DMS153 (cell line): ENCODE measurements at regions not wholly inside any gene's neighbourhood (a gene's known extent, or its start where the extent isn't known, plus 50 kb on each side); places are given as distances from the start of the nearest gene placed in this dataset.

Experiments used
- DNase-seq: peaks from one replicate; lab custom pipeline; 2025; lab: John Stamatoyannopoulos, UW

DNA sequence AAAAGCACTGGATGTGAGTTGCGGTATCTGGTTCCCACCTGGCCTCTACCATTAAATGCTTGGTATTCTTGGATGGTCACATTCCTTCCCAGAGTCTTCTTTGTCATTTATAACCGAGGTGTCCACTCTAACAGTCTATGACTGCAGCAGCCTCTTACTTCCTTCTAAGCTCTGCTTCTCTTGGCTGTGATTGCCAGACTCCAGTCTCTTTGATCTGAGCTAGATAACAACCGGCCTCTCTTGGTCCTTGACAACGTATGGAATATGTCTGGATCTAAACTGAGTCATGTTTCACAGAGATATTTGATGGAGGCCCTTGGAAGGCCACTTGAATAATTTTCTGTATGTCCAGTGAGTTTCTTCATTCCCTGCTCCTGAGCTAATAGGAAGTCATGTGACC lies 141.6 kb upstream of the TENM4 start:
- DNase-seq: no peak

DNA sequence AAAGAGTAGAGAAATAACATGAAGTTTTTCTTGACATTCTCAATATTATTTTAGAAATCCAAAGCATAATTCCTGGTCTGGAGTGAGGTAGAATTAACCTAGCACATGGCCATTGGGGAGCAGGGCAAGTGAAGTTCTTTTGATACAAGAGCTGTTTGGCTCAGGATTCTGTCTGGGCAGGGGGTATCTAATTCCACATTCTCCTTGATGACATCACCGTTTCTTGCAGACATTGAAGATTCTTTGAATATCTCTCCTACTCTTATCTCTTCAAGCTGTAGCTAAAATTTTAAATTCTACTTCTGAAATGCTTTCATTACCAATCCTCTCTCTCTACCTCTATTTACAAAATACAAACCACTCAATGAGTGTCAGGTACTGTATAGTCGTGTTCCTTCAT lies 138.2 kb upstream of the TENM4 start:
- DNase-seq: no peak

DNA sequence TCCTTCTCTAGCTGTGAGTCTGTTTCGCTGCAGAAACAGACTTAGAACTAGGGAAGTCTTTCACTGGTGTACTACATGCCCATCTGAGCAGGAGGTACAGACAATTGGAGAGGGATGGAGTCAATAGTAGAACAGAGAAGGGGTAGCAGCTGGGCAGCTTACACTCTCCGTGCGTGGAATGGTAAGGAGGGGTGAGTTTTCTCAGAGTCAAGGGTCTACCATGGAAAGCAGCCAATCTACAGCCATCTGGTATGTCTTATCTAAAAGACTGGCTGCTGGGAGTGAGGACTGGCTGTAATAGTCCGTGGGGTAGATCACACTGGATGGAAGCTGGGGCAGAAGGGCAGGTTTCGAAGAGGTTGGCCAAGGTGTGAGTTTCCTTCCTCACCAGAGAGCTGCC lies 137.3 kb upstream of the TENM4 start:
- DNase-seq: no peak

- no peak for DNase-seq
Measured at GRCh38 chr11:79575701-79576100, 134.9 kb upstream of the TENM4 start.

GRCh38 chr11:79570104-79570503 lies 129.3 kb upstream of the TENM4 start:
- DNase-seq: no peak

DNA sequence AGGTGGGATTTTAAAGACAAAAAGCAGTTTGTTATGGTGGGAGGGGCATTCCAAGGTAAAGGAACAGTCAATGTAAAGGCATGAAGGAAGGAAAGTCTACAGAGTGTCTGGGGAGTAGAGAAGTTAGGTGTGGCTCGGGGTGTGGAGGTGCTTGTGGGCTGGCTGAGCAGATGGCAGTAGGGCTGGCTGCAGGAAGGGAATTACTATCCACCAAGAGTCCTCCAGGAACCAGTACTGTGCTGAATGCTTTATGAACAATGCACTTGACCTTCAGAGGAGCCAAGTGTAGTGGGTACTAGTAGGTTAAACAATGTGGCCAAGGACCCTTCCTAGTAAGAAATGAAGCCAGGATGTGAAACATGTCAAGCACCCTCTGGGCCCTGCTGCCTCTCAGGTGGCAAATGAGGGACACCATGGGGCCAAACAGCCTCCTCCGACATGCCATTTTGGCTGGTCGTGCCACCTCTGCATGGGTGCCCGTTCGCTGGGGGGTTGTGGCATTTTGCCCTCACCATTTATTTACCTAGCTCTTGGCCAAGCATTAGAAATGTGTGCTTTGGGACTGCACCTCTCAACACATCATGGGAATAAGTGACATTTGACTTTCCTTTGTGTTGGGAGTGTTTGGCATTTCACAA lies 123.6 kb upstream of the TENM4 start:
- no peak for DNase-seq

DNA sequence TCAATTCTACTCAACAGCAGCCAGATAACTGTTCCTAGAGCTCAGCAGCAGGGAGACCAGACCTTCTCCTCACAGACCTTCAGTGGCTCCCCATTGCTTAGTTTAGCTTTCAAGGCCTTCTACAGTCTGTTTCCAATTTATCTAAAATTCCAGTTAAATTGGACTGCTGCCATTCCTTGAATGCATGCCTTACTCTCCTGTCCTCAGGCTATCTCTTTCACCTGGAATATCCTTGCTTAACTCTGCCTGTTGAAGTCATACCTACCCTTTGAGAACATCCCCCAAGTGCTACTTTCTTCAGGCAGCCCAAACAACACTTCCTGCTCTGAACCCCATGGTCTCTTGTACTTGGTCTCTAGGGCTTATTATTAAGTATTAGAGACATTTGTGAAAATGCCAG lies 120.7 kb upstream of the TENM4 start:
- no peak for DNase-seq

- no peak for DNase-seq
Measured at GRCh38 chr11:79550809-79551208, 110.0 kb upstream of the TENM4 start.

DNA sequence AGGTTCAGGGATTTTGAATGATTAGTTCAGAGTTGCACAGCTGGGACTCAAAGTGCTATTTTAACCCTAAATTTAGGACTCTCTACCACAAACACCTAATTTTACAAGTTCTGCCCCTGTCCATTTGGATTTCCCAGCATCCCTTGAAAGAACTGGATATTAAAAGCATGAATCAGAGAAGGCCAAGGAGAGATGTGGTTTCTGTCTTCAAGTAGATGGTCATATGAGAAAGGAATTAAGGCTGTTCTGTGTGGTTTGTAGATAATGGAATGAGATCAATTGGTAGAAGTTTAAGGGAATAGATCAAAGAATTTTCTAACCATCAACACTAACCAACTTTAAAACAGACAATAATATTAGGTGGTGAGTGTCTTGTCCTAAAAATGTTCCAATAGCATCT lies 106.4 kb upstream of the TENM4 start:
- DNase-seq: no peak

- peak; percentile 8 for DNase-seq
Measured at GRCh38 chr11:79546351-79546750, 105.5 kb upstream of the TENM4 start.

GRCh38 chr11:79544361-79544760 lies 103.5 kb upstream of the TENM4 start:
- DNase-seq: no peak

DNA sequence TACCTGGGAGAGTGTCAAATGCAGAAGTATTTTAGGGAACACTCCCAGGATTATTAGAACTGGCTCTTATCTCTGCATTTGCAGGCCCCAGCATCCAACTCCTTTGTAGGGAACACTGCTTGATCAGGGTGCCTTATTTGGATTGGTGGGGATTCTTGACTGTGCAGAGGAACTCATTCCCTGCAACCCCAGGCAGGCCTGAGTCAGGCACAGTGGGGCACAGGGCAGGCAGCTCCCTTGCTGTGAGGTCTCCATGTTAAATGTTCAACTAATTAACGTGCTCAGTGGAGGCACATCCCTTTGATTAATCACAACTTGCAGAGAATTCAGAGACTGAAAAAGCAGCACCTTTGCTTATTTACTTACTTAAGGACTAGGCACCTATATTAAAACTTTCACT lies 102.3 kb upstream of the TENM4 start:
- no peak for DNase-seq

- no peak for DNase-seq
Measured at GRCh38 chr11:79541466-79541865, 100.6 kb upstream of the TENM4 start.

DNA sequence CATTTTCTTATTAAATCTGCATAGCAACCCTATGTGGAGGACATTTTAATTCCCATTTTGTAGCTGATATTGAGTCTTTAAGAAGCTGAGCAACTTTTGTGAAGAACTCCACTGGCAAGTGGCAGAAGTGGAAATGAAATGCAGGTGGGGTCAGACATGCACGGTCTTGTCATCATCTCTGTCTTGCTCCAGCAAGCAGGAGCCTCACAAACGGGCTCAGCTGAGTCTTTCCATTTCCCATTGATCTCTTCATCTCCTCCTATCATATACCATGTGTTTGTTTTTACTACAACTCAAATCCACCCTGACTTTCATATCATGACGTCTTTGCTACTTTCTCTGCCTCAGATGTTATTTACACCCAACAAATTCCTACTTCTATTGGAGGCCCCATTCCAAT lies 97.9 kb upstream of the TENM4 start:
- no peak for DNase-seq

DNA sequence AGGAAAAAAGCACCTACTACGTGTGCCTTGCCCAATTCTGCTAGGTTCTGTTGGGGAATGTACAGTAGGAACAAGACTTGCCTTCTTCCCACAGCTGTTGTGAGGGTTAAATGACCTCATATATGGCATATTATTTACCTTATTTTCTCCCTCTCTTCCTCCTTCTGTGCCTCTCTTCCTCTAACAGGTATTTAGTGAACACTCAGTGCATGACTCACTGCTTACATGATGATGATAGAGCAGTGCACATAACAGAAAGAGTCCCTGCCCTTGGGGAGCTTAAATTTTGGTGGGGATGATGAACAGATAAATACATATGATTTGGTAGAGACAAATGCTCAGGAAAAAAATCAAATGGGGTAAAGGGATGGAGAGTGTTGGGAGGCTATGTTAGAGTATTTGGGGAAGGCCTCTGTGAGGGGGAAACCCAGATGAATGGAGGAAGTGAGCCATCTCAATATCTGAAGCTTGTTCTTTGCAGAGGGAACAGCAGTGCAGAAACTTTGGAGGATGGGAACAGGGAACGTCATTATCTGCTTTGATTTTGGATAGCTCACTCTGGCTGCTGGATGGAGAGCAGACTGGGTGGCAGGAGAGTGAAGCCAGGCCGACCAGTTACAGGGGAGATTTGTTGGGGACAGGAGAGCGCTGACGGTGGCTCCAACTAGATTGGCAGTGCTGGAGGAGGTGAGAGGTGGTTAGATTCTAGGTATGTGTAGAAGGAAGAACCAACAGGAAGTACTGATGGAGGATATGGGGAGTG lies 95.5 kb upstream of the TENM4 start:
- no peak for DNase-seq

- no peak for DNase-seq
Measured at GRCh38 chr11:79535606-79536005, 94.8 kb upstream of the TENM4 start.

- no peak for DNase-seq
Measured at GRCh38 chr11:79525257-79525656, 84.4 kb upstream of the TENM4 start.

- DNase-seq: no peak
Measured at GRCh38 chr11:79522626-79523025, 81.8 kb upstream of the TENM4 start.

DNA sequence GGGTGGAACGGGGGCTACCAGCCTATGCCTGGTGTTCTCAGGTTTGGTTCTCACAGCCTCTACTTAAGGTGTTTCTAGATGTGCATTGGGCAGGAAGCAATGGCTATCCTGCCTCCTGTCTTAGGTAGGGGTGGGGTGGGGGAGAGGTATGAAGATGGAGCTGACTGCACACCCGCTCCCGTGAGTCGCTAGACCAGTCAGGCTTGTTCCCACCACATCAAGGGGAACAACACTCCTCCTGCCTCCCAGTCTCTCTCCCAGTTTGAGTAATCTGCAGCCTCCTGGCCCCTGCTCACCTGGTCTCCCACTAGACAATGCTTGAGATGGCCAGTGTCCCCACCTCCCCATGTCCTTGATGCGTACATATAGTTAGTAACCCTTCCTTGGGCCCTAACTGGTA lies 79.3 kb upstream of the TENM4 start:
- no peak for DNase-seq

- DNase-seq: no peak
Measured at GRCh38 chr11:79515781-79516180, 75.0 kb upstream of the TENM4 start.

- no peak for DNase-seq
Measured at GRCh38 chr11:79514695-79515094, 73.9 kb upstream of the TENM4 start.

DNA sequence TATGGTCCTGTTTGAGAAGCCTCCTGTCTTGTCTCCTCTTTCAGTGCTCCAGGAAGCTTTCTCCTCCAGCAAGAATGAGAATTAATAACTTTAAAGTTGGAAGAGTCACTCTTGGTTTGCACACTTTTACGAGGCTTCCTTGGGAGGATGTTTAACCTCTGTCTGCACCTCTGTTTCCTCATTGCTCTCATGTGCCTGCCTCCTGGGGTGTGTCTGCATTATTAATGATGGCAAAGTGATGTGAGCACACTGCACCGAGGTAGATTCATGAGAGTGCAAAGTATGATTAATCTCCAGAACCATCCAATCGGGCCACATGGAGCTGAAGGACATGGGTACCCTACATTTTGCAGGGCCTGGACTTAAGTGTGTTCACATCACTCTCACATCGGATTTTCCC lies 73.5 kb upstream of the TENM4 start:
- no peak for DNase-seq

- no peak for DNase-seq
Measured at GRCh38 chr11:79512706-79513469, 72.1 kb upstream of the TENM4 start.
